ENCODE measurements at regions not wholly inside any gene's neighbourhood (a gene's known extent, or its start where the extent isn't known, plus 50 kb on each side); places are given as distances from the start of the nearest gene placed in this dataset.
"Not testable (repeated sequence)": the region's sequence is repeated elsewhere in the genome, so short reads cannot be mapped to it uniquely, and the experiment has no call there.

DNA sequence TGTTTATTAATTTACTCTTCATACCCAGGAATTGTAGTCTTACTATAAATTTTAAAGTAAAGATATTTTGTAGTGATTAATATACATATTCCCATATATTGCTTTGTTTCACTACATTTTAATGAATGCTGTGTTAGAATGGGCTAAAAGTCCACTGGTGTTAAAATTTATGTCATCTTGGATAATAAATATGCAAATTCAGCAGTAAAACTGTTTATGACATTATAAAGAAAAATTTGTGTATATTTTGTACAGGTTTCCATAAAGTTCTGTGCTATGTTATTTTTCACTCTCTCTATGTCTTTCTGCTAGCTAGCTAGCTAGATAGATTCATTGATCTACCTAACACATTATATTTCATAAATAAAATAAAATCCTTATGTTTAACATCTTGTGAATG is 1071.2 kb downstream of the FAT4 start:
- no peak for DNase-seq

DNA sequence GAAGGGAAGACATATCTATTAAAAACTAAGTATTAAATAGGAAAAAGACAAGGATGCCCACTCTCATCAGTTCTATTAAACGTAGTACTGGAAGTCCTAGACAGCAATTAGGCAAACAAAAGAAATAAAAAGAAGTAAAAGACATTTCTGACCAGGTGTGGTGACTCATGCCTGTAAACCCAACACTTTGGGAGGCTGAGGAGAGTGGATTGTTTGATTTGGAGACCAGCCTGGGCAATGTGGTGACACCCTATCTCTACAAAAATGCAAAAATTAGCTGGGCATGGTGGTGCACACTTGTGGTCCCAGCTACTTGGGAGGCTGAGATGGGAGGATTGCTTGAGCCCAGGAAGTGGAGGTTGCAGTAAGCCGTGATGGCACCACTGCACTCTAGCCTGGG is 1071.8 kb downstream of the FAT4 start:
- DNase-seq = no peak

DNA sequence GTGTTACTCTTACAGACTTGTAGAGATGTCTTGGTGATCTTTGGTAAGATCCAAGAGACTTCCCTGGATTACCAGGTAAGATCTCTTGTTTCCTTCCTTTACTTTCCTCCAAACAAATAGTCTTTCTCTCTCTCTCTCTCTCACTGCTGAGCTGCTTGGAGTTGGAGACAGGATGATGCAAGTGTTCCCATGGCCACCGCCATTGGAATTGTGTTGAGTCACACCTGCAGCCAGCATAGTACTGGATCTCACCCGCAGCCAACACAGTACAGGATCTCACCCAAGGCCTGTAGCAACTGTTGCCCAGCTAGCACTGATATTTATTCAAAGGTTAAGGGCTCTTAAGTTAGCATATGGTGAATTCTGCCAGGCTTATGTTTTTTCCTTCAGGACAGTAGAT is 1080.9 kb downstream of the FAT4 start:
- DNase-seq = no peak

DNA sequence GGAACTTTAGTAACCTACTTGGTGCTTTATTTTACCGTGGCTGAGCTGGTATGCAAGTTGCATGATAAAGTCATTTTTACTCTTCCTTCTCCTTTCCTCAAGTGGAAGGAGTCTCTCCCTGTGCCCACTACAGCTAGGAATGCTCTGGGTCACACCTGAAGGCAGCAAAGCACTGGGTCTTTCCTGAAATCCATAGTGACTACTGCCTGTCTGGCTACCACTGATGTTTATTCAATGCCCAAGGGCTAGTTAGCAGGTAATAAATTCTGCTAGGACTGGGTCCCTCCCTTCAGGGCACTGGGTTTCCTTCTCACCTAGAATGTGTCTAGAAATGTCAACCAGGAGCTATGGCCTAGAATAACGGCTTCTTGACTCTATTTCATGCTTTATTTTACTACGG is 1081.4 kb downstream of the FAT4 start:
- DNase-seq = no peak

DNA sequence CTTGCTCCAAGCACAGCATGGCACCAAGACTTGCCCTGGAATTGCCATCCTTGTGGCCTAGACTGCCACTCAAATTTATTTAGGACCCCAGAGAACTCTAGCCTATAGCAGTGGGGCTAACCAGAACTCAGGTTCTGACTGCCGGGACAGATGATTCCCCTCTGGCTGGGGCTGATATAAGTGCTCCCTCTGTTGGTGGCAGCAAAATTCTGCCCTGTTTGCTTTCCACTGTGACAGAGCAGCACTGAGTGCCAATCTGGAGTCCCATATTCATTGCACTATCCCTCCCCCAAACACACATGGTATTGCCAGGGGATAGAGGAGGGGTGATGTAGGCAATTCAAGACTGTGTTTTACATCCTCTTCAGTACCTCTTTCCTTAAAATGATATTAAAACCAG is 1081.9 kb downstream of the FAT4 start:
- no peak for DNase-seq

DNA sequence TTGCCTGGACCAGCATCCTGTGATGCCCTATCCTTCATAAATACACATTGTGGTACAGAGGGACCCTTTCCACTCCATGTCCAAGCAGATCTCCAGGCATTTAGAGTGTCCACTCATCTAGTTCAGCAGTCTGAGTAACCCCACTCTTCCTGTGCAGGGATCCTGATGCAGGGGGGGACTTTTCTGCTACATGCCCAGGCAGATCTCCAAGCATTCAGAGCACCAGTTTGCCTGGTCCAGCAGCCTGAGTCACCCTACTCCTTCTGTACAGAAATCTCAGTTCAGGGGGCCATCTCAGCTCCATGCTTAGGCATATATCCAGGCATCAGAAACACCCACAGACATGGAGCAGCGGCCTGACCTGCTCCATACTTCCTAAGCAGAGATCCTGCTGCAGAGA is 1089.8 kb downstream of the FAT4 start:
- no peak for DNase-seq

DNA sequence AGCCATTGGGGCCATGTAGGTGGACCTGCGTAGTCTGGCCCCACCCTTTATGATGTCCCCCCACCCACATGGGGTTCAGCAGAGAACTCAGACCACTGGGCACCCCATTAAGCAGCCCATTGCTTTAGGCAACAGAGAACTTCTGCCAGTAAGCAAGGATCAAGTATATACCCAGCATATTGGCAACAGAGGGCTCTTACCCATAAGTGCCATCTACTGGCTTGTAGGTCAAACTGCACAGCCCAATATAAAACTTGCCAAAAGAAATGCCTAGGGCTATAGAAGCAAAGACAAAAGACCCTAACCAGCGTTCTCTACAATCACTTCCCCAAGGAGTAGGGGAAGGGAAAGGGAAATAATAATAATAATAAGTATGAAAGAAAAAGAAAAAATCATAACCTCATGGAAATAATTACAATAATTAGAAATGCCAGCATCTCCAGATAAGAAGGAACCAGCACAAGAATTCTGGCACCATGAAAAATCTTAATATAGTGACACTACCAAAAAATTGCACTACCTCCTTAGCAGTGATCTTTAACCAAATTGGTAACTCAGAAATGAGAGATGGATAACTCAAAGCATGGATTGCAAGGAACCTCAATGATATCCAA is 1090.7 kb downstream of the FAT4 start:
- no peak for DNase-seq

DNA sequence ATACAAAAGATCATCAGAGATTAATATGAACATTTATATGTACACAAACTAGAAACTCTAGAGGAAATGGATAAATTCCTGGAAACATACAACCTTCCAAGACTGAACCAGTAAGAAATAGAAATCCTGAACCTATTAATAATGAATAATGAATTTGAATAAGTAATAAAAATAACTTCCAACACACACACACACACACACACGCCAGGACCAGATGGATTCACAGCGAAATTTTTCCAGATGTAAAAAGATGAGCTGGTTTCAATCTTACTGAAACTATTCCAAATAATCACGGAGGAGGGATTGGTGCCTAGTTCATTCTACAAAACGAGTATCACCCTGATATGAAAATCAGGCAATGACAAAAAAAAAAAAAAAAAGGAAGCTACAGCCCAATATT is 1095.0 kb downstream of the FAT4 start:
- no peak for DNase-seq

DNA sequence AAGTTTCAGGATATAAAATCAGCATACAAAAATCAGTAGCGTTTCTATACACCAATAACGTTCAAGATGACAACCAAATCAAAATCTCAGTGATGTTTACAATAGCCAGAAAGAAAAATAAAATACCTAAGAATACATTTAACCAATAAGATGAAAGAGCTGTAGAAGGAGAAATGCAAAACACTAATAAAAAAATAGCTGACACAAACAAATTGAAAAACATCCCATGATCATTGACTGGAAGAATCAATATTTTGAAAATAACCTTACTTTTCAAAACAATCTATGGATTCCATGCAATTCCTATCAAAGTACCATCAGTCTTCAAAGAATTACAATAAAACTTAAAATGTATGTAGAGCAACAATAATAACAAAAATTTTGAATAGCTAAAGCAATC is 1096.3 kb downstream of the FAT4 start:
- no peak for DNase-seq

DNA sequence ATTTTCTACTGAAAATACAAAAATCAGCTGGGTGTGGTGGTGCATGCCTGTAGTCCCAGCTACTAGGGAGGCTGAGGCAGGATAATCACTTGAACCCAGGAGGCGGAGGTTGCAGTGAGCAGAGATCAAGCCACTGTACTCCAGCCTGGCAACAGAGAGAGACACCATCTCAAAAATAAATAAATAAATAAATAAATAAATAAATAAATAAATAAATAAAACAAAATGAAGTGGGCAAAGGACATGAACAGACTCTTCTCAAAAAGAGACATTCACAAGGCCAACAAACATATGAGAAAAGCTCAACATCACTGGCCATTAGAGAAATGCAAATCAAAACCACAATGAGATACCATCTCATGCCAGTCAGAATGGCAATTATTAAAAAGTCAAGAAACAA is 1097.6 kb downstream of the FAT4 start:
- DNase-seq = not testable (repeated sequence)

DNA sequence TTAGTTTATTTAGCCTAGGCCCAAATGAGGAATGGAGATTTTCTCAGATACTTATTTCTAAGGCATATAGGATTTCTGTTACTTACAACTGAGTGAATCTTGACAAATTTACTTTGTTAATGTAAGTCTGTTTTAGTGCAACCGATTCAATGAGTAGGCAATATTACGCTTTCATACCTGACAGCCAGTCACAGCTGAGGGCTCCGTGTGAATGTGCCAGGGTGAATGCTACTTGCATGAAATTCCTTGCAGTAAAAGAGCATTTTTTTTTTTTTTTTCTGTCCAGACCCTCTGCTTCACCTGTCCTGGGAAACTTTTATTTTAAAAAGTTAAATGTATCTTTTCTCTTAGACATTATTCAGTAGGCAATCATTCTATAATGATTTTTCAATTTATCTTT is 1100.0 kb downstream of the FAT4 start:
- DNase-seq = no peak

DNA sequence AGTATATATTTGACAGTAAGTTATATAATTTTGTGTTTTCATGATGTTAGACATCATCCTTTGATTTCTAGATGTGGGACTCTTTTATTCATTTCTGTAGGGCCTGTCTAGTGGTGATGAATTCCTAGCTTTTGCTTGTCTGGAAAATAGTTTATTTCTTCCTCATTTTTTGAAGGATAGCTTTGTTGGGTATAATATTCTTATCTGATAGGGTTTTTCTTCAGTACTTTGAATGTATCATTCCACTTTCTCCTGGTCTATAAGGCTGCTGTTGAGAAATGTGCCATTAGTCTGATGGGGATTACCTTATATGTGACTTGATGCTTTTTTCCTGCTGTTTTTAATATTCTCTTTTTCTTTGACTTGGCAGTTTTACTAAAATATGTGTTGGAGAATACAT is 1104.5 kb downstream of the FAT4 start:
- no peak for DNase-seq

DNA sequence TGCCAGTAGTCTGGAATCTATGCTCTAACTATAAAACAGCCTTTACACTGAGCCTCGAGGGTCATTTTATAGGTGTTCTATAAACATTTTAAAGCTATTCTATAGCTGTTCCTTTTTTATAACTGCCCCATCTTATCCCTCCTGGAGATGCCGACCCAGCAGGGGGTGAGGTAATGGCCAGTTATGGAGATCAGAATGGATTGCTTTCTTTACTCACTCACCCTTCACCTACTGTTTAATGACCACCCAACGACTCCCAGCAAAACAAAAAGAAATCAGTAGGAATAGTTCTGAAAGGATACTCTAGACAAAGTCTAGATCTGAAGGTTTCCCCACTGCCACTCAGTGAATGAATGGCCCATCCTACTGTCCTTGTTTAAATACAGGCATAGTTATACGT is 1113.1 kb downstream of the FAT4 start:
- no peak for DNase-seq

DNA sequence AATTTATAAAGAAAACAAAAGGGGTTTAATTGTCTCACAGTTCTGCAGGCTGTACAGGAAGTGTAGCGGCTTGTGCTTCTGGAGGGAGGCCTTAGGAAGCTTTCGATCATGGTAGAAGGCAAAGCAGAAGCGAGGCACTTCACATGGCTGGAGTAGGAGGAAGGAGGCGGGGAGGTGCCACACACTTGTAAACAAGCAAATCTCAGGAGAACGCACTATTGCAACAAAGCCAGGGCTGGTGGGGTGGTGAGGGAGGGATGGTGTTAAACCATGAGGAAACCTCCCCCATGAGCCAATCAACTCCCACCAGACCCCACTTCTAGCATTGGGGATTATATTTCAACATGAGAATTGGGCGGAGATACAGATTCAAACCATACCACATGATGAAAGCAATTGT is 1116.3 kb downstream of the FAT4 start:
- DNase-seq = no peak

DNA sequence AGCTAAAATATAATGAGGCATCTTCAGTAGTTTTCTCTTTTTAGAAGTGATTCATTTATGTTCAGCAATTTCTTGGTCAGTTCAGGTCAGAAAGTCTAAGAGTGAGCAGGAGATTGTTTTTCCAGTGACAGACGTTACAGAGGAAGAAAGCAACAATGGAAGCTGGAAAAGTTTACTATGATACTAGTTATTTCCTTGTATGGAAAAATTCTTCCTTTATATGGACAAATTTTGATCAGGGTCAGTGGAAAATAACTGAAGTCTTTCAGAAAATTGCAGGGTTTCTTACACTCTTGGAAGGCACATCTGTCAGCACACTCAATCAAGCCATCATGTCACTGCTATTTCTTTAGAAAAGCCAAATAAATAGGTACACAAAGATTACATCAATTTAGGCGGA is 1120.7 kb downstream of the FAT4 start:
- no peak for DNase-seq

DNA sequence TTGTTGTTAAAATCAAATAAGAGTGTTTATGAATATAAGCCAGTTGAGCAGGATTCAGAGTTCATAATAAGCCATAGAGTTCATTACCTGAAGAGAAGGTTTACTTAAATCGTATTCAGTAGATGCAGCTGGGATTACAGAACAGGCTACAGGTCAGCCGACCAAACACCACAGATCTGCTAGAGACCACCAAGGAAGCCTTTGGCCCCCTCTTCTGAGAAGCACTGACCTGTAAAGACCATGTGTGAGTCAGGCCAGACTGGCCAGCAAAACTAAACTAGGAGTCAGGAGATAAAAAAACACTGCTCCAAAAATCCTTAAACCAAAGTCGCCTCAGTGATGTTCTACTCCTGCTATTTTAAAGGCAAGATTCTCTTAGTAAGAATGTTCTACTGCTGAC is 1125.5 kb downstream of the FAT4 start:
- DNase-seq = no peak

DNA sequence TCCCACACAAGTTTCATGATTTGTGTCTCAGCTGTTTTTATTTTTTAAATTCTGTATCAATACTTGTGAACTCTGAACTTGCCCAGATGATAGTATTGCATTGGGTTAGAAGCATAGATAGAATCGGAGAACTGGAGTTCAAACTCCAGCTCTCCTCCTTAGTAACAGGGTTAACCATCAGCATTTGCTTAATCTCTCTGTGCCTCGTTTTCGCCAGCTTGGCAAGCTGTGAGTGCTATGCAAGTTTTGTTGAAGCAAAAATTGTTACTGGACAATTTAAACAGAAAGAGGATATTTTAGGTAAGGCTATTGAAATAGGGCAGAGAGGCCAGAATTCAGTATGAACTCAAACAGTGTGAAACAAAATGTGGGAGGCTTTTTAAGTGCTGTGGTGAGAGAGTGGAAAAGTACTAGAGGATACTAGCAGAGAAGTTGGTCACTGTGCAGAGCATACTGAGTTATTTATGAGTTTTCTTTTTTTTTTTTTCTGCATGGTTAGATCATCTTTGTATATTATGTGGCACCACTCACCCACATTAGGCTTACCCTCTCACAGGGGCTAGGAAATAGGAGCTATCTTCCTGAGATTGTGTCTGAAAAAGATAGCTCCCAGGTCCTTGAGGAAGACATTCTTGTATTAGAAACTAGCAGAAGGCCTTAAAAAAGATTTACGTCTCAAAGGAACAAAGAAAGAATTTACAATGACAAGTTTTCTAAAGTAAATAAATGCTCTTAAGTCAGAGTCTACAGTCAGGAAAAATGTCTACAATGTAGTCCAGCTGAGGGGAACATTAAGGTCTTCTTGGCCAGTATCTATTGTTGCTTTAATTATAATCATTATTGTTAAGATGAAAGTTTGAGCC is 1126.6 kb downstream of the FAT4 start:
- DNase-seq = no peak

DNA sequence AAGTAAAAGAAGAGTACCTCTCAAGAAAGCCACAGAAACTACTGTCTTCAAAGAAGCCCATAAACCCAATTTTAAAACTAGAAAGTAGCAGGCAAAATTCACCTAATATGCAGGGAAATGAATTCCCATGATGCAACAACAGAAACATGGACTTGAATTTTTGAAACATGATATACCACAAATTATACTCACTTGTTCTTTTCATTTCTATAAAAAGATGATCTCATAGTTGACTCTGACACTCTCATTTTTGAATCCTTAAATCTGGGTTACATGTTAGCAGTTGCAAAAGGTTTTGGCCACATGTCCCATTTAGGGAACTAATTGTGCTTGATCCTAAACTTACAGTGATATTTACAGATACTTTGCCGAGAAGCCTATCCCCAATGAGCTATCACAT is 1130.8 kb downstream of the FAT4 start:
- no peak for DNase-seq

DNA sequence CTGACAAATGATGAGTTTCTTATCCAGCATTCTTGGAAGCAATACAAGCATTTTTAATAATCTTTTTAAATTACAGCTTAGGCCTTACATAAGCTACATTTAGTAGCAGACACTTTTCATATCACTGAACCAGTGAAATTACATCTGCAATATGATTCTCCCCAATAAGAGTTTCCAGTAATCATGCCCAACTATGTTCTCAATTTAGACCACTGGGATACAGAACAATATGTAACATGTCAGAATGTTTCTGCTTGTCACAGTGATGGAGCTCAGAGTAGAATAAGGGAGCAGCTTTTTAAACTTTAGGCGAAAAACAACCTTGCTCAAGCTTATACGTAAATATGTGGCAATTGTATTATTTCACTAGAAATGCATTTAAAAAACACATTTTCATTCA is 1132.2 kb downstream of the FAT4 start:
- no peak for DNase-seq

DNA sequence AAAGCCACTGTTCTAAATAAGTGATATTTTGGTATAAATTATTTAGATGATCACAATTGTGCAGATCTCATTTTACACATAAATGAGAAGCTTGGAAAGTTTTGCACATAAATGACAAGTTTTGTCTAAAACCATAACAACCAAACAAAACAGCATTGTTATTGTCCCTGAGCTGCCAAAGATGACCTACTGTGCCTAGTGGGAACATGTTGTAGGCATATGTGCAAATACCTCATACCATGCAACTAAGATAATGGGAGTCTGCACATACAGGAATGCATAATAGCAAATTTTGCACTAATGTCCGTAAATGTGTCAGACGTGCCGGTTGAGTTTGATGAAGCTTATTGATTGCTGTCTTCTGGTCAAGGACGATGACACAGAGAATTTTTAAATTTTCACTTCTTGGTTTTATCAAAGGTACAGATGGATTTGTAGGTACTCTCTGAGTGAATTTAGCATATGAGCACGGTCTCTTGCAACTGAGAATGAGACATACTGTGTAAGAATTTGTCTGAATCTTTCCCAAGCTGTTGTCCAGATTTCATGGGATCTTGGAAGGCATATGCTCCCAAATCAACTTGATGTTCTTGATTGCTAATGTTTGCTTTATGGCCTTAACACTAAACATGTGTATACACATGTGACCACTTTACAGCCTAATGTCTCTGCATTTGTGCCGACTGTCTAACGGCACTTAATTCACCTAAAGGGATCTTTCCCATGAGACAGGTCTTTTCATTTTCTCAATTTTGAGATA is 1133.5 kb downstream of the FAT4 start:
- DNase-seq = no peak

DNA sequence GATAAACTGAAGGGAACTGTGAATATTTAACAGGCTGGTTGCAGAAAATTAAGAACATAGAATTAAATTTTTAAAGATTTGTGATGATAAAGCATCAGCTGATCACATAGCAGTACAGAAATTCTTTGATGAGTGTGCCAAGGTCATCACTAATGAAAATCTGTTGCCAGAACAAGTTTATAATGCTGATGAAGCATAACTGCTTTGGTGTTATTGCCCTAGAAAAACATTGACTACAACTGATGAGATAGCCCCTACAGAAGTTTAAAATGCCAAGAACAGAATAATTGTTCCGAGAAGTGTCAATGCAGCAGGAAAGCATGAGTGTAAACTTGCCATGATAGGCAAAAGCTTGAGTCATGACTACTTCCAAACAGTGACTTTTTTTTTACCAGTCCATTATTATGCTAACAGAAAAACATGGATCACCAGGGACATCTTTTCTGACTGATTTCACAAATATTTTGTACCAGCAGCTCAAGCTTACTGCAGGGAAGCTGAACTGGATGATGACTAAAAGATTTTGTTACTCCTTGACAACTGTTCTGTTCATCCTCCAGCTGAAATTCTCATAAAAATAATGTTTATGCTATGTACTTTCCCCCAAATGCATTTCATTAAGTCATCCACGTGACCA is 1136.6 kb downstream of the FAT4 start:
- DNase-seq = no peak

DNA sequence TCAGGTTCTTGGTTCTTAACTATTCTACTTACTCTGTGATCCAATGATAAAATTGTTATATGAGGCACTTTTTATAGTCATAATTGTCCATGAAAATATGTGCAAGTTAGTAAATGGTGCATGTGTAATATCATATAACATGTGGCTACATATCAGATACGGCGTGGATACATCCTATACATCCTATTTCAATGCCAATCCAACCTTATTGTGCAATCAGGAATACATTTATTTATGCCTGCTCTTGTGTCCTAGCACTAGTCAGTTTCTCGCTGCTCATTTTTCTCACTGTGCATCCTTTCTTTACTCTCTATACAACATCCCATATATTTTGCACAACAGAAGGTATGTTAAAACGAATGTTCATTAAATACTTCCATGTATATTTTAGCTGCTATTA is 1141.1 kb downstream of the FAT4 start:
- no peak for DNase-seq

DNA sequence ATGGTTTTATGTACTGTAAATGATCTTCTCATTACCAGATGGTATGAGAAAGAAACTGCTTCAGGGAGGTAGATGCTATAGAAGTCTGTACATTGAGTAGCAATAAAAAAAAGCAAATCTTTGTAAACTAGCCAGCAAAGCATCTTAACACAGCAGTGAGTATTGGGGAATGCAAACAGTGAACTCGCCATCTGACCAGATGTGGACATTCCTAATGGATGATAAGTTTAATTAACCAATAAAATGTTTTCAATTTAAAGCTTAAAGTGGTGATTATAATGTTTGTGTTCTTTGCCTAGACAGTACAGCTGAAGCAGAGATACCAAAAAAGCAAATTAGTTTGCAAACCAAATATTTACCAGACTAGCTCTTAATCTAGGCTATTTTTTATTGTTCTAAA is 1144.2 kb downstream of the FAT4 start:
- DNase-seq = no peak

DNA sequence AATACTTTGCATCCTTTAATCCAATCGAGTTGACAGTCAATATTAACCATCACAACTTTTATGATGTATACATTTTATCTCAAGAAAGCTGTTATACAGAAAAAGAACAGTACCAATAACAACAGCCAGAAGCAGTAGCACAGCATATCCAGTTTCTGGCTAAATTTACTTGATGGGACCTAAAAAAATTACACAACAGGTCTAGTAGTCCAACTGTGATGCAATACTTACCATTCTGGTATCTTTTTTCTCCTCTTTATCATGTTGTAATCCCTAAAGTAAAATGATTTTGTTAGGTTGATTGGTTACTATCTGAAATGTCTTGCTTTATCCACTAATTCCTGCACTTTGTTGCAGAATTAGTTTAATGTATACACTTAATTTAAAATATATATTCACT is 1150.6 kb downstream of the FAT4 start:
- no peak for DNase-seq
